IMR-90 (cell line): ENCODE measurements at regions not wholly inside any gene's neighbourhood (a gene's known extent, or its start where the extent isn't known, plus 50 kb on each side); places are given as distances from the start of the nearest gene placed in this dataset.

Source experiments
- CEBPB ChIP-seq: IDR thresholded peaks from 2 replicates; pipeline ENCODE4 v1.6.1; 2012; ENCODE audit warnings: low read depth, low read length, improper control_type of control experiment
- MXI1 ChIP-seq: IDR thresholded peaks from 2 replicates; pipeline ENCODE4 v1.6.1; 2012; ENCODE audit warnings: low read depth, mild to moderate bottlenecking, low read length, moderate library complexity, borderline replicate concordance
- POLR2A ChIP-seq: IDR thresholded peaks from 2 replicates; pipeline ENCODE4 v1.6.1; 2012; ENCODE audit warnings: mild to moderate bottlenecking, low read depth, low read length
- RAD21 ChIP-seq: IDR thresholded peaks from 2 replicates; pipeline ENCODE4 v1.6.1; 2012; ENCODE audit warnings: low read length, improper control_type of control experiment
- RCOR1 ChIP-seq: IDR thresholded peaks from 2 replicates; pipeline ENCODE4 v1.6.1; 2012; ENCODE audit warnings: mild to moderate bottlenecking, low read length, improper control_type of control experiment; ENCODE audit not compliant: insufficient replicate concordance
- RFX5 ChIP-seq: IDR thresholded peaks from 2 replicates; pipeline ENCODE4 v1.8.0; 2012; ENCODE audit warnings: low read depth, mild to moderate bottlenecking, low read length, moderate library complexity
- SMC3 ChIP-seq: fragments of 150-350 bp; IDR thresholded peaks from 2 replicates; pipeline ENCODE4 v1.6.1; 2016; ENCODE audit warnings: low read depth, mild to moderate bottlenecking, antibody characterized with exemption, low read length, moderate library complexity
- TF ChIP-seq, protein P1 (sequence below): fragments of 150-350 bp; IDR thresholded peaks from 2 replicates; pipeline ENCODE4 v1.6.1; 2017; ENCODE audit warnings: mild to moderate bottlenecking, antibody characterized with exemption, low read length, low read depth
- TF ChIP-seq, protein P2 (sequence below): conservative IDR thresholded peaks from 2 replicates; pipeline ENCODE4 v1.5.1; 2012; ENCODE audit warnings: mild to moderate bottlenecking, low read depth, low read length, improper control_type of control experiment

DNA sequence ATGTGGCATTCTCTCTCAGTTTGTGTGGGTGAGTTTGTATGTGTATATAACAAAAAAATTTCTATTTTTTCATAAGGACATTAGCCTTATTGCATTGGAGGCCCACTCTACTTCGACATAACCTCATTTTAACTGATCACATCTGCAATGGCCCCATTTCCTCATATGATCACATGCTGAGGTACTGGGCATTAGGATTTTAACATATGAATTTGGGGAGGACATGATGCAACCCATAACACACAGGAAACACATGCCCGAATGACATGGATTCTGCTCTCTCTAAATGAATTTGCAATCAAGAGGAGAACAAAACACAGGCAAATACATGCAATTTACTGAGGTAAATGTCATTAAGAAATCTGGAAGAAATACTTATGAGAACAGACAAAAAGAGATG, 92.1 kb upstream of the COX7C start:
- TF ChIP-seq RFX5 (no peak), POLR2A (no peak), SMC3 (no peak), RAD21 (no peak), MXI1 (no peak), CEBPB (no peak), RCOR1 (no peak)
- TF ChIP-seq, protein P1, sequence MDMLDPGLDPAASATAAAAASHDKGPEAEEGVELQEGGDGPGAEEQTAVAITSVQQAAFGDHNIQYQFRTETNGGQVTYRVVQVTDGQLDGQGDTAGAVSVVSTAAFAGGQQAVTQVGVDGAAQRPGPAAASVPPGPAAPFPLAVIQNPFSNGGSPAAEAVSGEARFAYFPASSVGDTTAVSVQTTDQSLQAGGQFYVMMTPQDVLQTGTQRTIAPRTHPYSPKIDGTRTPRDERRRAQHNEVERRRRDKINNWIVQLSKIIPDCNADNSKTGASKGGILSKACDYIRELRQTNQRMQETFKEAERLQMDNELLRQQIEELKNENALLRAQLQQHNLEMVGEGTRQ = no peak
- TF ChIP-seq, protein P2, sequence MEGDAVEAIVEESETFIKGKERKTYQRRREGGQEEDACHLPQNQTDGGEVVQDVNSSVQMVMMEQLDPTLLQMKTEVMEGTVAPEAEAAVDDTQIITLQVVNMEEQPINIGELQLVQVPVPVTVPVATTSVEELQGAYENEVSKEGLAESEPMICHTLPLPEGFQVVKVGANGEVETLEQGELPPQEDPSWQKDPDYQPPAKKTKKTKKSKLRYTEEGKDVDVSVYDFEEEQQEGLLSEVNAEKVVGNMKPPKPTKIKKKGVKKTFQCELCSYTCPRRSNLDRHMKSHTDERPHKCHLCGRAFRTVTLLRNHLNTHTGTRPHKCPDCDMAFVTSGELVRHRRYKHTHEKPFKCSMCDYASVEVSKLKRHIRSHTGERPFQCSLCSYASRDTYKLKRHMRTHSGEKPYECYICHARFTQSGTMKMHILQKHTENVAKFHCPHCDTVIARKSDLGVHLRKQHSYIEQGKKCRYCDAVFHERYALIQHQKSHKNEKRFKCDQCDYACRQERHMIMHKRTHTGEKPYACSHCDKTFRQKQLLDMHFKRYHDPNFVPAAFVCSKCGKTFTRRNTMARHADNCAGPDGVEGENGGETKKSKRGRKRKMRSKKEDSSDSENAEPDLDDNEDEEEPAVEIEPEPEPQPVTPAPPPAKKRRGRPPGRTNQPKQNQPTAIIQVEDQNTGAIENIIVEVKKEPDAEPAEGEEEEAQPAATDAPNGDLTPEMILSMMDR = no peak
